Thyroid gland (tissue), 4 donors: ENCODE measurements at regions not wholly inside any gene's neighbourhood (a gene's known extent, or its start where the extent isn't known, plus 50 kb on each side); places are given as distances from the start of the nearest gene placed in this dataset.
A peak's percentile ranks its signal among the peaks of the same experiment; 100 is the strongest.

Experiments
- DNase-seq, 2 donors: peaks; one replicate each; pipeline ENCODE4 v3.0.0-alpha.2; 2019
- H3K27ac ChIP-seq, 3 donors: fragments of 200-600 bp; sonication (generic); 1 replicate in 2 of 3; 2 replicates in 1 of 3; pipeline ENCODE4 v1.5.1; 2016 to 2019; ENCODE audit warnings: mild to moderate bottlenecking in 1 of 3, moderate library complexity in 1 of 3
- H3K27me3 ChIP-seq: fragments of 200-600 bp; sonication (generic); one replicate; pipeline ENCODE4 v1.5.1; 2019
- H3K36me3 ChIP-seq, 2 donors: fragments of 200-600 bp; sonication (generic); one replicate each; pipeline ENCODE4 v1.5.1; 2016 to 2019
- H3K4me1 ChIP-seq, 2 donors: fragments of 200-600 bp; sonication (generic); one replicate each; pipeline ENCODE4 v1.5.1; 2017 to 2019
- H3K4me3 ChIP-seq, 3 donors: fragments of 200-600 bp; sonication (generic); replicated peaks in 1 of 3; 1 replicate in 2 of 3; 2 replicates in 1 of 3; pipeline ENCODE4 v1.5.1; 2016; ENCODE audit warnings: mild to moderate bottlenecking in 1 of 3
- H3K9me3 ChIP-seq: fragments of 200-600 bp; sonication (generic); one replicate; pipeline ENCODE4 v1.5.1; 2017
- POLR2A ChIP-seq, 2 donors: fragments of 450-650 bp; IDR thresholded peaks; one replicate each; pipeline ENCODE4 v1.6.1; 2017; ENCODE audit warnings: antibody characterized with exemption in 2 of 2, mild to moderate bottlenecking in 2 of 2, moderate library complexity in 1 of 2
- WGBS, 2 donors: methylation state at CpG; one replicate each; pipeline ENCODE4 v1.1.5; 2017; 5-methylcytosine and 5-hydroxymethylcytosine counted together
- intact Hi-C: fragments of 100-400 bp; cut with DNase I; formaldehyde crosslinking; loops from one replicate; pipeline ENCODE4 v1.15.1; 2023
- TF ChIP-seq, protein P1 (sequence below), 6 experiments: fragments of 200-600 bp in 3 of 6; fragments of 450-650 bp in 3 of 6; sonication (generic) in 3 of 6; IDR thresholded peaks; one replicate each; pipeline ENCODE4 v1.5.1; 2016 to 2019; ENCODE audit warnings: antibody characterized with exemption in 6 of 6, mild to moderate bottlenecking in 2 of 6, inconsistent platforms in 1 of 6, moderate library complexity in 1 of 6

DNA sequence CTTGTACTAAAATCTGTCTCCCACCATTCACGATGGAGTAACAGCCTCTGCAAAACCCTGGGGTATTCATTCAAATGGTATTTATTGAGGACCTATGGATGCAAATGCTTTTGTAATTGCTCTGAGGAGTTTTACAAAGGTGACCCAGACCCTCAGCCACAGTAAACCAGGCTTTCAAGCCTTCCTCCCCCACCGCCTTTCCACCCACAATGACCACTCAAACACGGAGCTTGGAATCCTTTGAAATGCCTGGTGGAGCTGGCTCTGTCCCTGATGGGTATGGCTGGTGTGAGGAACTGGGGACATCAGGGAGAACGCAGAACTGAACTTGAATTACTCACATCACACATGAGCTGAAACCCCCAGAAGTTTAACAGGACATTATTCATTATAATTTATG lies 246.4 kb downstream of the CDH26 start:
- no peak for TF ChIP-seq POLR2A (IDR thresholded peaks at IDR 0.05)
- TF ChIP-seq, protein P1, sequence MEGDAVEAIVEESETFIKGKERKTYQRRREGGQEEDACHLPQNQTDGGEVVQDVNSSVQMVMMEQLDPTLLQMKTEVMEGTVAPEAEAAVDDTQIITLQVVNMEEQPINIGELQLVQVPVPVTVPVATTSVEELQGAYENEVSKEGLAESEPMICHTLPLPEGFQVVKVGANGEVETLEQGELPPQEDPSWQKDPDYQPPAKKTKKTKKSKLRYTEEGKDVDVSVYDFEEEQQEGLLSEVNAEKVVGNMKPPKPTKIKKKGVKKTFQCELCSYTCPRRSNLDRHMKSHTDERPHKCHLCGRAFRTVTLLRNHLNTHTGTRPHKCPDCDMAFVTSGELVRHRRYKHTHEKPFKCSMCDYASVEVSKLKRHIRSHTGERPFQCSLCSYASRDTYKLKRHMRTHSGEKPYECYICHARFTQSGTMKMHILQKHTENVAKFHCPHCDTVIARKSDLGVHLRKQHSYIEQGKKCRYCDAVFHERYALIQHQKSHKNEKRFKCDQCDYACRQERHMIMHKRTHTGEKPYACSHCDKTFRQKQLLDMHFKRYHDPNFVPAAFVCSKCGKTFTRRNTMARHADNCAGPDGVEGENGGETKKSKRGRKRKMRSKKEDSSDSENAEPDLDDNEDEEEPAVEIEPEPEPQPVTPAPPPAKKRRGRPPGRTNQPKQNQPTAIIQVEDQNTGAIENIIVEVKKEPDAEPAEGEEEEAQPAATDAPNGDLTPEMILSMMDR (IDR thresholded peaks at IDR 0.05), result no peak
- no peak for DNase-seq
- WGBS, 2 donors, result 75 to 77% methylated on average over 4 of the region's 4 CpGs
- H3K27ac ChIP-seq, result no peak overlapping the region
- H3K36me3 ChIP-seq, result no peaks in the 10 kb centered on the region
- no peak overlapping the region for H3K4me3 ChIP-seq
- H3K4me1 ChIP-seq, result no peaks in the 10 kb centered on the region
- intact Hi-C loops, result no loop called here
- H3K9me3 ChIP-seq, result no peaks in the 10 kb centered on the region
- H3K27me3 ChIP-seq, result no peaks in the 10 kb centered on the region

DNA sequence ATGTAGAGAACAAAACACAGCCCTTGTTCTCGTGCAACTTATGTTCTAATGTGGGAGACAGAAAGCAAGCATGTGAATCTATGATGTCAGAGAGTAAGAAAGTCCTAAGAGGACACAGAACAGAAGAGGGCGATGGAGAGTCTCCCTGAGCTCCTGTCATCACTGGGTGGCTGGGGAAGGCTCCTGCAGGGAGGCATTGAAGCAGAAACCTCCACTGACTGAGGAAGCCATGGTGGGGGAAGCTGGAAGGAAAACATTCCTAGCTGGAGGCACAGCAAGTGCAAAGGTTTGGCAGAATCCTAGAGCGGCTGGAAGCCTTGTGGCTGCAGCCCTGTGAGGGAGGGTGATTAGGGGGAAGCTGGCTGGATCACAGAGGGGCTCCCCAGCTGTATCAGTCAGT lies 248.0 kb downstream of the CDH26 start:
- 47 to 60% methylated on average over 3 of the region's 3 CpGs for WGBS, 2 donors
- H3K27me3 ChIP-seq, result no peaks in the 10 kb centered on the region
- peak; percentile 46 to 51 for DNase-seq
- H3K4me3 ChIP-seq, result no peak overlapping the region
- no peaks in the 10 kb centered on the region for H3K4me1 ChIP-seq
- TF ChIP-seq, protein P1 (IDR thresholded peaks at IDR 0.05), result peak in 2 of 6 experiments; percentile 34 to 44
- TF ChIP-seq POLR2A (IDR thresholded peaks at IDR 0.05), result no peak
- intact Hi-C loops, result loop anchor here (5.0 kb wide), 1 partner anchor 916 kb away; no protein-coding TSS in a partner anchor
- H3K36me3 ChIP-seq, result no peaks in the 10 kb centered on the region
- no peaks in the 10 kb centered on the region for H3K9me3 ChIP-seq
- no peak overlapping the region for H3K27ac ChIP-seq

DNA sequence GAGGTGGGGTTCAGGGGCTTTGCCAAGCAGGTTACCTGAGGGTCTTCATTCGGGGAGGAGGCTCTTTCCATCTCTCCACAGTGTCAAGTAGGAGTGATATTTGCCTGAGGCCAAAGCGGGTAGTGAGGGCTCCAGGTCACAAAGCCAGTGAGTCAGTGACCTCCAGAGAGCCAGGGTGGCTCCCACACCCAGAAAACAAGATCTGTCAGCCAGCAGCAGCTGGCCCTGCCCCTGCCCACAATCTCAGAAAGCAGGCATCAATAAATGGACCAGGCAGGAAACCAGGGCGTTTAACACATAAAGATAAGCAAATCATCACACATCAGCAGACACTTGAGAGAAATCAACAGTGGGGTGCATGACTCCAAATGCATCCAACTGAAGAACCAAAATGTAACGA lies 250.8 kb downstream of the CDH26 start:
- H3K27me3 ChIP-seq, result no peaks in the 10 kb centered on the region
- no peaks in the 10 kb centered on the region for H3K36me3 ChIP-seq
- intact Hi-C loops, result loop anchor here (5.0 kb wide), 1 partner anchor 913 kb away; no protein-coding TSS in a partner anchor
- 73 to 85% methylated on average over 4 of the region's 4 CpGs for WGBS, 2 donors
- H3K4me1 ChIP-seq, result peaks cover 0 to 7% of the 10 kb centered on the region in 2 donors
- DNase-seq, result no peak
- no peak for TF ChIP-seq POLR2A (IDR thresholded peaks at IDR 0.05)
- TF ChIP-seq, protein P1 (IDR thresholded peaks at IDR 0.05), result no peak
- H3K27ac ChIP-seq, result no peak overlapping the region
- no peak overlapping the region for H3K4me3 ChIP-seq
- no peaks in the 10 kb centered on the region for H3K9me3 ChIP-seq

DNA sequence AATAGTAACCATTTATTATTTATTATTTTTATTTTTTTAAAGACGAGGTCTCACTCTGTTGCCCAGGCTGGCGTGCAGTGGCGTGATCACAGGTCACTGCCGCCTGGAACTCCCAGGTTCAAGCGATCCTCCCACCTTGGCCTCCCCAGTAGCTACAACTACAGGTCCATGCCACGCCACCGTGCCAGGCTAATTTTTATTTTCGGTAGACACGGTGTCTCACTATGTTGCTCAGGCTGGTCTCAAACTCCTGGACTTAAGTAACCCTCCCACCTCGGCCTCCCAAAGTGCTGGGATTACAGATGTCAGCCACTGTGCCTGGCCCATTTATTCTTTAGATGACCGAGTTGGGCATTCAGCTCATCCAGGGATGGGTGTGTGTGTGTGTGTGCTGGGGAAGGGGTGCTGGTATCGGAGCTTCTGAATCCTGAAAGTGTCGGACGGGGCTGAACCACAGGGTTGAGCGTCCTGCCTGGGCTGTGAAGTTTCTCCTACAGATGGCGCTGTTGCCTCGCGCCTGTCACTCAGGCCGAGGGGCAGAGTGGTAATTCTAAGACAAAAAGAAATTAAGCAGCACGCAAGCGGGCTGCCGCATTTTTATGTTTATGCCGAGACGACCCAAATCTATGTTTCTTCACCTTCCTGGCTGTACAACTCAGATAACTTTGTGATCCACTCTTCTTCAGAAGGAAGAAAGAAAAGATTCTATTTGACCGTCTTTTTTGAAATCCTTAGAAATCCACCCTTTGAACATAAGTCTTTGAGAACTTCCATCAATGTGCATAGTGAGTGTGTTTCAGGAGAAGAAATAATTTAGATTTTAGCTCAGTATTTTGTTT lies 252.8 kb downstream of the CDH26 start:
- TF ChIP-seq, protein P1 (IDR thresholded peaks at IDR 0.05), result peak; percentile 62 to 93 (median 90)
- TF ChIP-seq POLR2A (IDR thresholded peaks at IDR 0.05), result no peak
- H3K4me3 ChIP-seq, result no peak overlapping the region
- DNase-seq, result peak; percentile 73 to 79

More for the DNA sequence above, 252.8 kb downstream of the CDH26 start:
- no peaks in the 10 kb centered on the region for H3K9me3 ChIP-seq
- H3K4me1 ChIP-seq, result peaks cover 0 to 7% of the 10 kb centered on the region in 2 donors
- H3K27ac ChIP-seq, result no peak overlapping the region
- no peaks in the 10 kb centered on the region for H3K36me3 ChIP-seq
- no peaks in the 10 kb centered on the region for H3K27me3 ChIP-seq
- intact Hi-C loops, result loop anchor here (10.0 kb wide), 1 partner anchor 1014 kb away; no protein-coding TSS in a partner anchor
- WGBS, 2 donors, result 37 to 39% methylated on average over 25 of the region's 25 CpGs
